ENCODE measurements at regions not wholly inside any gene's neighbourhood (a gene's known extent, or its start where the extent isn't known, plus 50 kb on each side); places are given as distances from the start of the nearest gene placed in this dataset.

DNA sequence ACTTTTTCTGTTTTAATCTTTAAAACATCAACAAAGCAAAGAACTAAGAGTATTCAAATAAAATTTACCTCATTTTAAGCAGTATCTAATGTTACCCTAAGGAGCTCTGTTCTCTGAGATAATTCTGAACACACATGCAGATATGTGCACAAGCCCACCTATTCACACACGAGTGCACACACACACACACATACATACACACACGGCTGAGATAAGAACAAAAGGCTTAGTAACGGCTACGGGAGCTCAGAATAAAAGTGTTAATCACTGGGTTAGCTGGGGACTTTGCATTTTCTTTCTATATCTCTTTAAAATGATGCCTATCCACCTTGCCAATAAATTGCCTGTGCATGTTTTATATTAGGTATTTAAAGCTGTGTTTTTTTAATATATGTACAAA lies 1096.3 kb downstream of the GALC start:
- H3K27me3 ChIP-seq (ENCODE audit: control insufficient read depth, insufficient read depth, low read length): no peaks in the 10 kb centered on the region
- DNase-seq: no peak
- peaks cover 5% of the 10 kb centered on the region for H3K4me1 ChIP-seq (ENCODE audit: control insufficient read depth, insufficient read depth, low read length)
- H3K18ac ChIP-seq (ENCODE audit: low read depth, low read length): peak overlapping the region; percentile 57; the same call in 1 of the 2 replicates
- H2BK120ac ChIP-seq (ENCODE audit: low read depth, low read length): peak overlapping the region; percentile 75
- H3K4me2 ChIP-seq (ENCODE audit: low read depth, low read length): no peak overlapping the region
- no peaks in the 10 kb centered on the region for H4K20me1 ChIP-seq (ENCODE audit: insufficient read depth, low read length)
- H2AFZ ChIP-seq (replicated peaks; ENCODE audit: low read length, poor library complexity): peak overlapping the region; percentile 43
- no TSS peak for BruUV-seq (replicated peaks)
- in situ Hi-C loops (cut with MboI; ENCODE audit: low sequenced_read_pairs): no loop called here
- no peak for TF ChIP-seq POLR2A (IDR thresholded peaks at IDR 0.05; ENCODE audit: low read depth, low read length)
- TF ChIP-seq MXI1 (IDR thresholded peaks at IDR 0.05; ENCODE audit: borderline replicate concordance, low read depth, low read length): no peak
- TF ChIP-seq SMC3 (IDR thresholded peaks at IDR 0.05; ENCODE audit: low read depth, low read length): no peak
- TF ChIP-seq RAD21 (IDR thresholded peaks at IDR 0.05; ENCODE audit: low read length): no peak
- no peak for TF ChIP-seq MAZ (IDR thresholded peaks at IDR 0.05; ENCODE audit: borderline replicate concordance, low read depth, low read length)
- no peak for TF ChIP-seq CHD1 (IDR thresholded peaks at IDR 0.05; ENCODE audit: low read depth, low read length)
- TF ChIP-seq CEBPB (IDR thresholded peaks at IDR 0.05; ENCODE audit: low read depth, low read length): no peak
- TF ChIP-seq, protein P1, sequence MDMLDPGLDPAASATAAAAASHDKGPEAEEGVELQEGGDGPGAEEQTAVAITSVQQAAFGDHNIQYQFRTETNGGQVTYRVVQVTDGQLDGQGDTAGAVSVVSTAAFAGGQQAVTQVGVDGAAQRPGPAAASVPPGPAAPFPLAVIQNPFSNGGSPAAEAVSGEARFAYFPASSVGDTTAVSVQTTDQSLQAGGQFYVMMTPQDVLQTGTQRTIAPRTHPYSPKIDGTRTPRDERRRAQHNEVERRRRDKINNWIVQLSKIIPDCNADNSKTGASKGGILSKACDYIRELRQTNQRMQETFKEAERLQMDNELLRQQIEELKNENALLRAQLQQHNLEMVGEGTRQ (IDR thresholded peaks at IDR 0.05; ENCODE audit: low read depth, low read length): no peak
- no peak for TF ChIP-seq RCOR1 (IDR thresholded peaks at IDR 0.05; ENCODE audit: insufficient replicate concordance, low read length)
- TF ChIP-seq ELK1 (IDR thresholded peaks at IDR 0.05; ENCODE audit: borderline replicate concordance, low read depth, low read length): no peak
- no peak for TF ChIP-seq MAFK (IDR thresholded peaks at IDR 0.05; ENCODE audit: low read depth, low read length)
- no peak overlapping the region for H2BK15ac ChIP-seq (ENCODE audit: low read depth, low read length)
- H2AK9ac ChIP-seq (replicated peaks; ENCODE audit: low read depth, low read length, poor library complexity): no peak overlapping the region
- peak overlapping the region in 1 of 2 experiments; percentile 33; a peak in 1 of 4 replicates for H4K8ac ChIP-seq (ENCODE audit: low read depth in 2 of 2, low read length in 2 of 2)
- peak overlapping the region; percentile 70; the same call in 1 of the 2 replicates for H3K4ac ChIP-seq (ENCODE audit: low read depth, low read length)
- dilution Hi-C loops (cut with HindIII; ENCODE audit: low sequenced_read_pairs, unreplicated experiment): no loop called here
- no peak overlapping the region for H3K4me3 ChIP-seq (ENCODE audit: insufficient read depth, low read depth, low read length)
- no peak overlapping the region for H3K9ac ChIP-seq (ENCODE audit: low read depth, low read length)
- no peak overlapping the region for H3K27ac ChIP-seq (ENCODE audit: insufficient read depth, low read length)
- H2BK5ac ChIP-seq (ENCODE audit: low read depth, low read length, poor library complexity, severe bottlenecking): no peak overlapping the region
- H2AK5ac ChIP-seq (ENCODE audit: low read depth, low read length): peak overlapping the region; percentile 75; the same call in 1 of the 2 replicates
- no peak overlapping the region; the same call in 1 of the 2 replicates for H3K14ac ChIP-seq (replicated peaks; ENCODE audit: low read depth, low read length)
- CTCF ChIA-PET: no interaction called here
- no peaks in the 10 kb centered on the region for H3K79me1 ChIP-seq (ENCODE audit: low read depth in 1 of 2, low read length in 2 of 2)
- no peaks in the 10 kb centered on the region for H3K36me3 ChIP-seq (ENCODE audit: control insufficient read depth, insufficient read depth, low read length)
- no peak for ATAC-seq (ENCODE audit: low read depth)
- H3K9me3 ChIP-seq (ENCODE audit: control insufficient read depth, insufficient read depth, low read length): no peaks in the 10 kb centered on the region
- WGBS, 2 experiments (ENCODE audit: extremely low coverage in 2 of 2, insufficient read length in 1 of 2): no CpG with 5 or more reads among the region's 4 CpGs
- intact Hi-C loops (cut with micrococcal nuclease): no loop called here
- H4K91ac ChIP-seq (ENCODE audit: insufficient read depth, low read depth, low read length): 0 out of 2 replicates have a peak overlapping the region, but pooled peaks have one; percentile 57
- H4K5ac ChIP-seq (ENCODE audit: low read depth, low read length): no peak overlapping the region
- peak overlapping the region; percentile 53 for H2BK20ac ChIP-seq (ENCODE audit: low read depth, low read length)
- no peak overlapping the region for H3K23ac ChIP-seq (ENCODE audit: low read depth, low read length)
- POLR2A ChIA-PET (ENCODE audit: unreplicated experiment): no interaction called here
- no peak overlapping the region for H3K56ac ChIP-seq (ENCODE audit: extremely low read depth, insufficient read depth, low read length)
- H3K9me1 ChIP-seq (ENCODE audit: insufficient read depth, low read length): no peaks in the 10 kb centered on the region; the same call in 1 of the 2 replicates

All from IMR-90 (cell line).